NCI-H460 (cell line): ENCODE measurements at regions not wholly inside any gene's neighbourhood (a gene's known extent, or its start where the extent isn't known, plus 50 kb on each side); places are given as distances from the start of the nearest gene placed in this dataset.

Source experiments
- DNase-seq: peaks from one replicate; pipeline ENCODE4 v3.0.0-alpha.2; 2016; ENCODE audit warnings: low read depth; ENCODE audit errors: extremely low read depth

DNA sequence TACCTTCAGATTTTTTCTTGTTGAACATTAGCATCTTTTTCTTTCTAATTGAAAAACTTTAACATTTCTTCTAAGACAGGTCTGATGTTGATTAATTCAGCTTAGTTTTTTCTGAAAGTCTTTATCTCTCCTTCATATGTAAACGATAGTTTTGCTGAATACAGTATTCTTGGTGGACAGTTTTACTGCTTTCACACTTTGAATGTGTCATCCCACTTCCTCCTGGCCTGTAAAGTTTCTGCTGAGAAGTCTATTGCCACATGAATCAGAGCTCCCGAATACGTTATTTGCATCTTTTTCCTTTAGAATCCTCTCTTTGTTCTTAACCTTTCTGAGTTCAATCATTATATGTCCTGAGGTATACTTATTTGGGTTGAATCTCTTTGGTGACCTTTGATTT is 344.2 kb downstream of the OLFM3 start:
- no peak for DNase-seq

DNA sequence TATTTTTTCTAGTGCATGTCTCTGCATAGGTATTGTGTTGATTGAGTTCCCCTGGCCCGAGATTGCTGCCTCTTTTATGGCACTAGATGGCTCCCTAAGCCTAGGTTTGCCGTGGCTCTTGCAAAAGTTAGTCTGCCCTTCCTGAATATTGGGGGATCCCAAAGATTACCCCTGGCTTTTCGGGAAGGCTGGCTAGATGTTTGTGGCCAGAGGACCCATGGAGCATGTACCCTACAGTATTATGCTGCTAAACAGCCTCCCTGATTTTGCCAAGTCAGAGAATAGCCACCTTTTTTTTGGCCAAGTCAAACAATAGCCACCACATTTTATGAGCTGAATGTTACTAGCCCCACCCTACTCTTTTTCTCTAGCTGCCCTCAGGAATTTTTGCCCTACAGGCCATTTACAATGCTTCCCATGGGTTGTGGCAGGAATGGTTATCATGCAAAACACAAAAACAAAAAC is 343.2 kb downstream of the OLFM3 start:
- DNase-seq, result peak; percentile 13

DNA sequence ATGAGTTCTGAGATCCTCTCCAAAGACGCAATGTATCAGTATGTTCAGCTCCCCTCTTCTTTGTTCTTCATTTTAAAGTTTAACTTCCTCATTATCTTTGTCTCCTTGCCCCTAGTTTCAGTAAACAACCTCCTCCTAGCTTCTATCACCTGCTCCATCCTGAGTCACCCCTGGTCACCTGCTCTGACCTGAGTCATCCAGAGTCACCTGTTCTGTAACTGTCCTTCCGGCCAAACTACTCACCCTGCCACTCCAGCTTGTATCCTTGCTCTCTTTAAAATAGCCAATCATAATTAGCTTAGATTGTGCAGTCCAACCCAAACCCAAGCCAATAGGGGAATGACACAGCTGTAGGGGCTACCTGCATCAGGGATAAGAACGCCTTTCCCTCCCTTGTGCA is 332.0 kb downstream of the OLFM3 start:
- DNase-seq, result no peak

DNA sequence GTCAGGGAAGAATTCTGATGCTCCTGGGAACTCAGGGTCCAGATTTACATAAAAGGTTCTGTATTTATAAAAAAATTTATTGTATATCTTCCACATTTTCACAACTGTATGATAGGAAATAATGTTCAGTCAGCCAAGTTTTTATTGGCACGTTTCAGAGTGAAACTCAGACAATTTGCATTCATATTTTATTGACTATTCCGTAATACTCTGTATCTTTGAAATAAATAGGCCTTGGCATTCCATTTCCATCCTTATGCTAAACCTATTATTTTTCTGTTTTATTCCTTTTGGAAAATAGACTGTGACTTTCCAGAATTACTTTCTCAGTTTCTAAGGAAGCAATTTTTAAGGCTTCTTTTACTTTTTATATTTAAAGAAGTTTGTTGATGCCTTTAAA is 329.0 kb downstream of the OLFM3 start:
- no peak for DNase-seq

DNA sequence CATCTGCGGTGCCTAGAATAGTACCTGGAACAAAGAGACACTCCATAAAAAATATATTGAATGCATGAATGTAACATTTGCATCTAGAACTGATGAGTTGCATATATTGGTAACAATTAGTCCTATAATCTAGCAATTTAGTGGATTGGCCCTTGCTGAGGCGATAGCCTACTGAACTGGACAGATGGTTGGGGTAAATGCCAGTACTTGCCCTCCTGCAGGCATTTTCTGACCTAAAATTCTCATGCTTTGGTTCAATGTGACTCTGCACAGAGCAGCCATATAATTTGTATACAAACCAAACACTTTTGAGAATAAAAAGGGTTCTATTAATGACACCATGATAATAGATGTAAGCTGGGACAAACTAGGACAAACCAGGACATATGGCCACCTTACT is 313.6 kb downstream of the OLFM3 start:
- no peak for DNase-seq

DNA sequence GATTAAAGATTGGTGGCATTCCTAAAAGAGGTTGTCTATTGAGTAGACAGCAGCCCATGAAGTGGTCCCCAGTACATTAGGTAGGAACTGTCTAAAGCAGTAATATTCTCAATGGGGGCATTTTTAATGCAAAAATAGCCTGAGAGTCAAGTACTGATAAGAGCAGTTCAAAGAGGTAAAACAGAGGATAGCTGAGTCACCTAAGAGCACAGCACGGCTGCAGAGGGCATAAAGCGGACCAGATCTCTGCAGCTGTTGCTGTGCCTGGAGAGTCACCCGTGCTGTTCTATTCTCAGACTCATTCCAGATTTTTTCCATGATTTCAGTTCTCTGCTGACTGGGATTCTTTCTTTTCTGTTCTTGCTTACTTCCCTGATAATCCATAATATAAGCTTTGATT is 313.2 kb downstream of the OLFM3 start:
- DNase-seq, result no peak

DNA sequence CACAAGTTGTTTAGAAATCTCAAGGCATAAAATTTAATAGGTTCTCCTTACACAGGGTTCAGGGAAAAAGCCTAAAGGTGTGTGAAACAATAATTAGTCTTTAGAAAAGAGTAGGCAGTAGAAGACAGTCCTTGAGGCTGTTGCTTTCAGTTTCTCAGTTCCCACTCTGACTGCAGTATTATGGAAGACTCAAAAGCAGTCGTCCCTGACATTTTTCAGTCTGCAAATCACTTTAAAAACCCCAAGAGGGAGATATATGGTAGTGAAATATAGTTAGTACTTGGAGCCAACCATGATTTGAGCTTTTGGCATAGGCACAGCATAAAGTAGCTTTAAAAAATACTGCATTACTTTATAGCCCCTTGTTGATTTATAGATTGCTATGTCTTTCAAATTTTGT is 299.7 kb downstream of the OLFM3 start:
- no peak for DNase-seq

DNA sequence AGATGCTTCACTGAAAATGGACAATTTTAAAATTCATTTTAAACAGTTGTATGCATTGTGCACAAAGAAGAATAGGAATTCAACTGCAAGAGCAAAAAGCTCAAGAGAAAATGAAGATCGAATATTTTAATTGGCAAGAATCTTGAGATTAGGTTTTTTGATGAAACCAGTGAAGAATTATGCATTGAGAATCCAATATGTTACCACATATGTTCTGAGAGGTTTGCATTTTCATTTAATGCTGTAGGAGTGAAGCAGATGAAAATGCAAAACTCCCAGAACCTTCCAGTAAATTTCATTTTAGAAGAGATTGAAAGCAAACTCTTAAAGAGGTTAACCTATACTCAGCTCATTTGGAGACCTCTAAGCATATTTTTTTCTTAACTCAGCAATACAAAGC is 298.0 kb downstream of the OLFM3 start:
- no peak for DNase-seq

DNA sequence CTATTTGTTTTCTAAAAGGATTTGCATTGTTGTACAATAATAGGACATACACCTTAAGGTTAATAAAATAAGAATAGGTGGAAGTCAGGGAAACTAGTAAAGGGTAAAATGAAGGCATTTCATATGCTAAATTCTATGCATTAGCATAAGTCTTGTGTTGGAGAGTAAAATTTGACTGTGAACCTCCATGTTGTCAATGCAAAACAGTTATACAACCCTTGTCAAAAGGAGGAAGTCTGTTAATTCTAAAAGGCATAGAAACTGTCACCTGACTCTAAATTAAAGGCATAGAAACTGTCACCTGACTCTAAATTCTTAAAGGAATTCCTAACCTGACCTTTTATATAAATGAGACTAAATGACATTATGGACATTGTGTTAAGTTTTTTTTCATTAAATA is 291.8 kb downstream of the OLFM3 start:
- no peak for DNase-seq

DNA sequence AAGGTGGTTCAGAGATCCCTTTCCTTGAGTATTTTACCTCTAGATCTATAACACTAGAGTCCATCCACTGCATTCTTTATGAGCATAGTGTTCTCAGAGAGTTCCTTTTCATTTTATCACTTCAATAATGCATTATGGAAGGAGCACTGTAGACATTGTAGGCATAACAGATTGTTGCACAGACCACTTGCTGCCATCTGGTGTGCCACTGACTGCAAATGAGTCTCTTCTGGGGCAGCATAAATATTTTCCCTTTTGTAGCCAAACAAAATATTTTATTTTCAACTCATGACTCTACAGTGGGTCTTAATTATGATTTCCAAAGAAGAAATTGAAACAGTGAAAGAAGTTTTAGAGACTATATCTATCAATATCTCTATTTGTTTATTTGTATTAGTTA is 290.4 kb downstream of the OLFM3 start:
- no peak for DNase-seq

DNA sequence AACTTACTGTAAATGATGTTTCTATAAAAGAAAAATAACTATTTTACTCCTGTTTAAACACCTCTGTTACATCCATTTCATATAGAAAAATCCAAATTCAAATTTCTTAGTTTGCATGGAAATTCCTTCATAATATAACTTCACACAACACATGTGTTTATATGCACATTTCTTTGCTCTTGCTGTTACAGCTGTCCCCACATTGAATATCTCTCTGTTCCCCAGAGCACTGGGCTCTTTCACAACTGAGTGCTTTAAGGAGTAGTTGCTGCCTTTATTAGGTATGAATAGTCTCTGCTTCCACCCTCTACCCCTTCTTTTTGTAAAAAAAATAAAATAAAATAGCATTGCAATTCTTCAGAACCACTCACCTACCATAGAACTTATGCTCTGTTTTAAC is 287.0 kb downstream of the OLFM3 start:
- DNase-seq, result no peak

DNA sequence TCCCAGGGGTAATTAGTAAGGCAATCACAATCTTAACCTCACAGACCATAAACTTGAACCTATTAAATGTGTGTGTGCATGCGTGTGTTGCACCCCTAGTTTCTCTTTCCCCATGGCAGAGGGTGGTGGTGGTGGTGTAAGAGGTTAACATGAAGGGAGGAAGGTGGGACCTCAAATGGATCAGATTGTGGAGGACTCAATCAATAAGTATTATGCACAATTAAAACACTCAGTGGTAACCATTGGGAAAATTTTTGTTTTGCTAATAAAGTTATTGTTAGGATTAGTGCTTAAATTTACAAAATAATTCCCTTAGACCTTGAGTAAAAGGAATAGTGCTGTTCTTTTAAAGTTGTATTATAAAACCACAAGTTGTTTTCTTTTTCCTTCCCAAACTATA is 283.0 kb downstream of the OLFM3 start:
- no peak for DNase-seq

DNA sequence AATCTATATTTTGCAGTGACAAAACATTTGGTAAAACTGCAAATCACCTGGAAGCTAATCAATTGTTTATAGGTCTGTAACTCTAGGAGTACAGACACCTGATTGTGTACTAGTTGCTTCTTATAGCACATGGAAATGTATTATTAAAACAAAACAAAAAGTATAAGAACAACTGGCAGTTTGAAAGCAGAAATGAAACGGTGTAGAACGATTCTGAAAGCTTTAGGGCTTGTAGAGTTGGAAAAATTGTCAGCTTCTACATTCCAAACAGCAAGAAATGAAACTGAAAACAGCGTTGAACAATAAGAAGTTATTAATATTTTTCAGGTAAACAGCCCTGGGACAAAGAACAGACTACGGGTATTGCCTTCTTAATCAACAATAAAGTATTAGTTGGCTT is 273.3 kb downstream of the OLFM3 start:
- DNase-seq, result no peak

DNA sequence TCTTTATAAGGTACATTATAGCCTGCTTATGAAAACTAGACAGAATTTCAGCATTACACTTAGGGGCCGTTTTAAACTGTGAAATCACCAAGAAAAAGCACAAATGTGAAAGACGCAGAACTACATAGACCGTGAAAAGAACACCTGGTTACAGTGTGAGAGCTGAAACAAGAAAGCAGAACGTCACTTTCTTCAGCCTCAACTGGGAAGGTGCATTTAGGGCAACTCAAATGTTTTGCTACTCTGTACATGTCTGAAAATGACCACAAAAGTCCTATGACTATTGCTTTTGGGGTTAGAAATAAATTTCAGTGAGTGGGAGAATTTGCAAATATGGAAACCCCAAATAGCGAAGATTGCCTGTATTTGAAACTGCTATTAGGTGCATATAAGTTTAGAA is 268.7 kb downstream of the OLFM3 start:
- no peak for DNase-seq

DNA sequence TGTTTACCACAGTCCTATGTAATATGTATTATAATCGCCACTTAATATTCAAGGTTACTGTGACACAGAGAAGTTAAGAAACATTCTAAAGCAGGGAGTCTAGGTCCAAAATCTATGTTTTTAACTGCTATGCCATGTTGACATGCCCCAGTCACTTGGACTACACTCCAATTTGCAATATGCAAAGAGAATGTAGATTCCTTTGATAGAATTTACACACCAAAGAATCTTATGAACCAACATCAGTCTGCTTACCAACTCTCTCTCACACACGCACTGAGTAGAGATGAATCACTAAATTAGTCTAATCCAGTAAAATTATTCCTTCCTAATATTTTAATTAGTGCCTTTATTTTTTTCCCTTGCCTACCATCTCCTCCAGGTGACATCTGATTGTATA is 266.2 kb downstream of the OLFM3 start:
- DNase-seq, result no peak

DNA sequence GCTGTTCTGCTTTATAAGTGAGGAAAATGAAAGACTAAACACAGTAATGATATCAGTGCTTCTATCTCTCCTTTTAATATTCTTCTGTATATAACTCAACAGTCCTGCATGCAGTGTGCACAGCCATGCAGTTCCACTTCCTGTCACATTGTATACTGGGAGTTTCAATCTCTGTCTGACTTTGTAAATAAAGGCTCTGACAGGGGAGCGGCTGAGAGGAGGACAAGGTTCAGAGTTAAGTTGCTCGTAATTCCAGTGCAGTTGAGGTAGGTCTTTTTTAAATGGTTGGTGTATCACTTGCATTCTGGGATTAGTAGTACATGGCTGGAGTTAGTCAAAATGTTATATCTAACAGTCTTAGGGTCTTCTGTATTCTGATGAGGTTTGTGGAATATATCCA is 264.5 kb downstream of the OLFM3 start:
- no peak for DNase-seq

DNA sequence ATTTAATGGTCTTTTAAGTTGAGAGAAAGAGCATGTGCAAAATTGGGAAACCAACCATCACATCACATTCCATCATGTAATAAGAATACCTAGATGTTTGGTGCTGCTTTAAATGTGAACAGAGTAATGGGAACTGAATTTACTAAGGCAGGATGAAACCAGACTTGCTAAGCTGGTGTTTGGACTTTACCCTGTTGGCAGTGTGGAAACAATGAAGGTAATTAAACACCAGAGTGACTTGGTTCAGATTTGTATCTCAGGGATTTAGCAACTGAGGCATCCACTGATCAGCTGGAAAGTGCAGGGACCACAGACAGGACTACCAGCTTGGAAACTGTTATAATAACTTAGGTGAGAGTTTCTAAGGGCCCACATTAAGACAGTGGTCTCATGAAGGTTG is 263.4 kb downstream of the OLFM3 start:
- DNase-seq, result no peak

DNA sequence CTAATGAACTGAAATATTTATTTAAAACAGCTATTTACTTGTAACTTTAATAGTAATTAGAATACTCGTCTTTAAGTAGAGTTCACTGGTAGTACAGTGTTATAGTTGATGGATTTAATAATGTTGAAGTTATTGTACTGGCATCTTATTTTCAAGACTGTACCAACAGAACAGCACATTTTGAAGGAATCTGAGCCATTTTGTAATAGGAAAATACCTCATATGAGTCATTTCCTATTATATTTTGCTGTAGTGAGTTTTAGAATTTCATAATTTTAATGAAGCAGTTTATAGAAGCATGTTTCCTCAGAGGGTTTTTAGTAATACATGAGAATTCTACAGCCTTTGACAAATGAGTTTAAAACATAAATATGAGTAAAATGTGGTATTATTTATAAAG is 258.3 kb downstream of the OLFM3 start:
- no peak for DNase-seq

DNA sequence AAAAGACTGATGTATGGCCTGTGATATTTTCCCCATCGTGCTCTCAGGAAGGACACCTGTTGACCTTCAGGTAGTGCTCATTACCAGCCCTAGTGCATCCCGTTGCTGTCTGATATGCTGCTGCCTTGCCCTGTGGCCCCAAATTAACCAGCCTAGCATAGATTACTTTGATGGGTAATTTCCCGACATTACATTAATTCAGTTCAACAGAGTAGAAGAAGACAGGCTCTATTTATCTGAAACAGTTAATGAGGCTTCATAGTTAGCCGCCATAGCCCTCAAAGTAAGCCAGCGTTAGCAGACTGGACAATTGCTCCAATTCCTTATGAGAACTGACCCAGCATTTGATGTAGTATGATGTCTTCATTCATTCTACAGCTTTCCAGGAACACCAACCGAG is 257.6 kb downstream of the OLFM3 start:
- DNase-seq, result no peak

DNA sequence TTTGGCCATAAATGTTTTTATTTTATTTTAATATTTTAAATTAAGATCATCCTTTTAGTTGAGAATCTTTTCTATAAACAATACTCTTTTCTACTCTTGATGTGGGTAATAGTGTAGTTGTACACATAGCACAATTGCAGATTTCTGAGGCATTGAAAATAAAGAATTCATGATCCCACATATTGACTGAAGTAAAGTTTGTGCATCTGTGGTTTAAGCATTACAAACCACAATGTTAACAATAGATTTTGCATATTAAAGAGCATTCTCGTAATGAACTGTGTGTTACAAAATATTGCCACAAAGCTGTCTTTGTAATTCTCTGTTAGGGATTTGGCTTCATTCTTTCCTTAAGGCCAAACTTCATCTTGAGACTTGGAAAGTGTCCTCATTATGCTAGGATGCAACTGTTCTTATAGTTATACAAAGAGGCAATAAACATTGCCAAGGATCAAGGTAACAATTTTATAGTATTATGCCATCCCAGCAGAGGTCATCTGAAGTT is 256.8 kb downstream of the OLFM3 start:
- DNase-seq, result no peak

DNA sequence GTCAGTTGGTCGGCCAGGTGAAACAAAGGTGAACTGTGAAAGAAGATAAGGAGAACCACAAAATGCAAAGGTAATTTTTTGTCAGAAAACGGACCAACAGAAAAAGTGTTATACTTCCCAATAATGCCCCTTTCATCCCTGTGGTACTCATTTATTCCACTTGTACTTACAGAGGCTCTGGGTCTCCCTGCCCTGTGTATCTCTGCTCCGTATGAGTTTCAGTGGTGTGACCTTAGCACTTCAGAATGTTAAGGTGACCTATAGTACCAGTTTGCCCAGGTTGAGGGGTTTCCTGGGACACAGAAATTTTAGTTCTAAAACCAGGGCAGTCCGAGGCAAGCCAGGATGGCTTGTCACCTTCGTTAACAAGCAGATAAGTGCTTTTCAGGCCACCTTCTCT is 254.8 kb downstream of the OLFM3 start:
- no peak for DNase-seq

DNA sequence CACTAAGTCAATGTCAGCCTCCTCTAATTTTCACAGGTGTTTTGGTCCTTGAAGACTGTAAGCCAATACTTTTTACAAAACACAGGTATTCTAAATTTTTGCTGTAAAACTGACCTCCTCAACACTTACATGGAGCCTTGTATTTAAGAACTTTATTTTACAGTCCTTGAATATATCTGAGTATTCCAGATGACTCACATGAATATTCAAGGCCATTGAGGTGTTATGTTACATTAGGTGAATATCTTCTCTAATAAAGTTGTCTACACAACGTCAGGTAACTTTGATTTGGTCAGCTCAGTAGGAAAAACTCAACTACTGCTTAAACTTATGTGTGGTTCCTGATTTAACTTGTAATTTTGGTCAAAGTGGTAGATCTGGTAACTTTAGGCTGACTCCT is 254.2 kb downstream of the OLFM3 start:
- no peak for DNase-seq

DNA sequence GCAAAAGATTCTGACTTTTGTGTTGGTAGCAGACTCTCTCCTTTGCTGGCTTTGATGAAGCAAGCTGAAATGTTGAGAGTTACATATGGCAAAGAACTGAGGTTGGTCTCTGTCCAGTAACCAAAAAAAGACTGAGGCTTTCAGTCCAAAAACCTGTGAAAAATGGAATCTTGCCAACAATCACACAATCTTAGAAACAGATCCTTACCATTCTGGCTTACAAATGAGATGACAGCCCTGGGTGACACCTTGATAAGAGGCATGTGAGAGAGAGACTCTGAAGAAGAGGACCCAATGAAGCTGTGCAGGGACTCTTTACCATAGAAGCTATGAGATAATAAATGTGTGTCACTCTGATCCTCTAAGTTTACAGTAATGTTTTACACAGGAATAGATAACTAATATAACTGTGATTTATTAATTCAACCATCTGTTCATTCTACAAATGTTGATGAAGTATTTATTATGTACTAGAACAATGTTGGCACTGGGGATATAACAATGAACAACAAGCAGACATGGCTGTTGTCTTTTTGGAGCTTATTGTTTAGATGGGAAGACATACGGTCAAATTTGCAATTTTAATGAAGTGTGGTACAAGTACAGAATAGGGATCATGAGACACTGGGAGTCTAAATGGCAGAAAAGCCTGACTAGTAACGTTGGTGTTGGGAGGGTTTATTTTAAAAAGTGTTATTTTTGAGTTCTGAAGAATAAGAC is 251.0 kb downstream of the OLFM3 start:
- DNase-seq, result no peak
